Activated CD4-positive, alpha-beta T cell treated with anti-CD3 and anti-CD28 coated beads for 36 hours (primary cell): ENCODE measurements at regions not wholly inside any gene's neighbourhood (a gene's known extent, or its start where the extent isn't known, plus 50 kb on each side); places are given as distances from the start of the nearest gene placed in this dataset.

Experiments used
- ATAC-seq: fragments of 200-7000 bp; cut with Tn5 transposase; one replicate; pipeline ENCODE4 v1.10.0; 2021; ENCODE audit warnings: mild to moderate bottlenecking, moderate library complexity
- CTCF ChIA-PET: fragments of 350-600 bp; sonication (Branson Sonifier 250); formaldehyde crosslinking; loops from one replicate; lab custom pipeline; 2021; ENCODE audit warnings: antibody characterized with exemption; lab: Charles Lee
- POLR2A ChIA-PET: fragments of 350-600 bp; sonication (Branson Sonifier 250); formaldehyde crosslinking; loops from one replicate; lab custom pipeline; 2021; ENCODE audit warnings: antibody characterized with exemption, inconsistent platforms; lab: Charles Lee
- DNase-seq: peaks from one replicate; pipeline ENCODE4 v3.0.0-alpha.2; 2020
- H3K27ac Mint-ChIP-seq: one replicate; pipeline ENCODE4 v1.8.0; 2021; ENCODE audit warnings: mixed read lengths
- H3K27me3 Mint-ChIP-seq: one replicate; pipeline ENCODE4 v1.8.0; 2021; ENCODE audit warnings: mixed read lengths
- H3K36me3 Mint-ChIP-seq: one replicate; pipeline ENCODE4 v1.8.0; 2021; ENCODE audit warnings: low read depth, mixed read lengths
- H3K4me1 Mint-ChIP-seq: one replicate; pipeline ENCODE4 v1.8.0; 2021; ENCODE audit warnings: mixed read lengths
- H3K4me3 Mint-ChIP-seq: one replicate; pipeline ENCODE4 v1.8.0; 2021; ENCODE audit warnings: mild to moderate bottlenecking, moderate library complexity, mixed read lengths
- H3K9me3 Mint-ChIP-seq: one replicate; pipeline ENCODE4 v1.8.0; 2021; ENCODE audit warnings: low read depth, mixed read lengths
- intact Hi-C, 2 experiments: fragments of 100-400 bp; cut with DNase I in 1 of 2; cut with micrococcal nuclease in 1 of 2; formaldehyde crosslinking; loops; one replicate each; pipeline versions ENCODE4 v1.14.2 to v1.15.1; 2022 to 2024; cut with DNase I, micrococcal nuclease

- H3K27me3 Mint-ChIP-seq: peaks cover 2% of the 10 kb centered on the region
- no peak for ATAC-seq
These were observed 150.8 kb downstream of the TLE3 start for GRCh38 chr15:69946870-69947269.

DNA sequence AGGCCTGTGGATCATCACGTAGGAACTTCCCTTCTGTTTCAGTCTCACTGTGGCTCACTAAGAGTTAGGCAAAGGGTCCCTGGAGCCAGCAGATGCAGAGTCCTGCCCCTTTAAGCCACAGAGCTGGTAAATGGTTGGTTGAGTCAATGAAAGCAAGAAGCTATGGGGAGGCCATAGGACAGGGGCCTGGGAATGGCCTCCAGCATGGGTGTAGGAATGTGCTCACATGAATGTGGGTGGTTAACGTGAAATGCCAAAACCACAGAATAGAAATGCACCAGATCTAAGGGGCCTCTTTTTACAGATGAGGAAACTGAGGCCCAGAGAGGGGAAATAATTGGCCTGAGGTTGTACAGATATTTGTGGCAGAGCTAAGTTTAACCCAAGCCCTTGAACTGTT lies 150.3 kb downstream of the TLE3 start:
- H3K36me3 Mint-ChIP-seq: no peaks in the 10 kb centered on the region
- no peak for ATAC-seq
- H3K9me3 Mint-ChIP-seq: no peaks in the 10 kb centered on the region
- no peak overlapping the region for H3K4me3 Mint-ChIP-seq
- CTCF ChIA-PET: interaction anchor here (0.6 kb wide), 1 partner anchor 99 kb away, joined by 3 read pairs; no protein-coding TSS in a partner anchor
- no peak overlapping the region for H3K27ac Mint-ChIP-seq
- intact Hi-C loops: no loop called here
- no peaks in the 10 kb centered on the region for H3K4me1 Mint-ChIP-seq
- POLR2A ChIA-PET: no interaction called here
- peaks cover 2% of the 10 kb centered on the region for H3K27me3 Mint-ChIP-seq
- no peak for DNase-seq

More at GRCh38 chr15:69946870-69947269, 150.8 kb downstream of the TLE3 start:
- Mint-ChIP-seq H3K36me3 (no peaks in the 10 kb centered on the region), H3K4me3 (no peak overlapping the region), H3K4me1 (no peaks in the 10 kb centered on the region), H3K9me3 (no peaks in the 10 kb centered on the region), H3K27ac (no peak overlapping the region)
- CTCF ChIA-PET: interaction anchor here (0.6 to 0.8 kb wide), 2 partner anchors 18 to 100 kb away, joined by 3 read pairs; no protein-coding TSS in a partner anchor
- no peak for DNase-seq
- intact Hi-C loops: no loop called here
- POLR2A ChIA-PET: no interaction called here

DNA sequence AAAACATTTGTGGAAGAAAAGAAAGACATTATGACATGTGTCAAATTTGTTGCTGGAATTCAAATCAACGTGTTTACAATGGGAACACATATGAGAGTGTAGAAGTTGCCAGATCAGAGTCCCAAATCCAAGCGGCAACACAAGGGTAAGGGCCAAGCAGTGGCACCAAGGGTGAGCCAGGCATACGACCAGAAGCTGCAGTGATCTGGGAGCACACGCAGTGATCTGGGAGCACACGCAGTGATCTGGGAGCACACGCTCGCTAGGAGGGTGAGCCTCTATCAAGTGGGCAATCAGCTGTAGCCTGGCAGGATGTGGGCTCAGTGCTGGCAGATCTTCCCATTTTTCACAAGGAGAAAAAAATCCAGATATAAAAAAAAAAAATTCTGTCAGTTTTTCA lies 148.2 kb downstream of the TLE3 start:
- intact Hi-C loops: no loop called here
- Mint-ChIP-seq H3K4me1 (no peaks in the 10 kb centered on the region), H3K36me3 (no peaks in the 10 kb centered on the region), H3K4me3 (no peak overlapping the region), H3K27ac (no peak overlapping the region), H3K27me3 (peaks cover 2% of the 10 kb centered on the region), H3K9me3 (no peaks in the 10 kb centered on the region)
- DNase-seq: no peak
- CTCF ChIA-PET: no interaction called here
- no peak for ATAC-seq
- POLR2A ChIA-PET: no interaction called here

GRCh38 chr15:69951256-69951897 lies 146.3 kb downstream of the TLE3 start:
- intact Hi-C loops: no loop called here
- ATAC-seq (no peak), DNase-seq (no peak)
- Mint-ChIP-seq H3K27ac (no peak overlapping the region), H3K9me3 (no peaks in the 10 kb centered on the region), H3K4me1 (no peaks in the 10 kb centered on the region), H3K4me3 (no peak overlapping the region), H3K27me3 (peaks cover 2% of the 10 kb centered on the region), H3K36me3 (no peaks in the 10 kb centered on the region)
- POLR2A ChIA-PET: interaction anchor here (0.7 kb wide), 1 partner anchor 25 kb away, joined by 3 read pairs; no protein-coding TSS in a partner anchor
- CTCF ChIA-PET: interaction anchor here (0.7 kb wide), 1 partner anchor 485 kb away, joined by 3 read pairs; no protein-coding TSS in a partner anchor

DNA sequence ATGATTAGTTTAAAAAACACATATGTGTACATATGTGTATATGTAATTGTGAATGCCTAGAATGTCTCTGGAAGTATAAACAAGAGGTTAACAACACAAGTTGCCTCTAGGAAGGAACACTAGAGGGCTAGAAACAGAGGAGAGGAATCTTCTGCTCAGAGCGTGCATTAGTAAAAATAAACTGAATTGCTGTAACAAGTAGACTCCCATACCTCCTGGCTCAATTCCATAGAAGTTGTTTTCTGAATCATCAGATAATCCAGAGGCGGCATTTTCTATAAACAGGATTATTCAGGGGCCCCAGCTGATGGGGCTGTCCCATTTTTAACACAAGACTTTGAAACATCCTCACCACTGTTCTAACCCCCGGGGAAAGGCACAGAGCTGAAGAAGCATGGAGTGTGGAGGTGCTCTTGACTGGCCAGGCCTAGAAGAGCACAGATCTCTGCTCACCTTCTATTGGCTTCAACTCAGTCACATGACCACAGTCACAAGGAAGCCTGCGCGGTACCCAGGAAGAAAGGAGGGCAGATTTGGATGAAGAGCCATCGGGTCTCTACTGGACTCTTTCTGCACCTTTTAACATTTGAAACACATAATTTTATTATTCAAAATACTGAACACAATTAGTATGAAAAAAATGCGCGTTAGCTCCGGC lies 145.7 kb downstream of the TLE3 start:
- intact Hi-C loops: no loop called here
- no peak for ATAC-seq
- POLR2A ChIA-PET: no interaction called here
- Mint-ChIP-seq H3K4me1 (no peaks in the 10 kb centered on the region), H3K27ac (no peak overlapping the region), H3K36me3 (no peaks in the 10 kb centered on the region), H3K27me3 (peaks cover 2% of the 10 kb centered on the region), H3K4me3 (no peak overlapping the region), H3K9me3 (no peaks in the 10 kb centered on the region)
- no peak for DNase-seq
- CTCF ChIA-PET: interaction anchor here (0.6 kb wide), 1 partner anchor 477 kb away, joined by 3 read pairs; no protein-coding TSS in a partner anchor

DNA sequence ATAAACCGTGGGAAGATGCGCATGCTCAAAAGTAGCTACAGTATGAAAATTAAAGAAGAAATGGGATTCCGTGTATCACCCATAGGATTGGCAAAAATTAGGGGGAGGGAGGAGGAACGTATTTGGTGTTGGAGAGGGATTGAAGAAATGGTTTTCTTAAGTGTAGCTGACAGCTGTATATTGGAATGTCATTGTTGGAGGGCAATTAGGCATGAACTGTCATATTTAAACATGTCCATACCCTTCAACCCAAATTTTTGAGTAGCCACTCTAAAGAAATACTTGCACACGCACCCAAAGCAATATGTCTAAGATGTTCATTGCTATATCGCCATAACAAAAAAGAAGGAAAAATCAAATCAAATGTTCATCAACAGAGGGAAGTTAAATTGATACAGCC lies 144.7 kb downstream of the TLE3 start:
- no peak overlapping the region for H3K4me3 Mint-ChIP-seq
- peaks cover 2% of the 10 kb centered on the region for H3K27me3 Mint-ChIP-seq
- CTCF ChIA-PET: no interaction called here

DNA sequence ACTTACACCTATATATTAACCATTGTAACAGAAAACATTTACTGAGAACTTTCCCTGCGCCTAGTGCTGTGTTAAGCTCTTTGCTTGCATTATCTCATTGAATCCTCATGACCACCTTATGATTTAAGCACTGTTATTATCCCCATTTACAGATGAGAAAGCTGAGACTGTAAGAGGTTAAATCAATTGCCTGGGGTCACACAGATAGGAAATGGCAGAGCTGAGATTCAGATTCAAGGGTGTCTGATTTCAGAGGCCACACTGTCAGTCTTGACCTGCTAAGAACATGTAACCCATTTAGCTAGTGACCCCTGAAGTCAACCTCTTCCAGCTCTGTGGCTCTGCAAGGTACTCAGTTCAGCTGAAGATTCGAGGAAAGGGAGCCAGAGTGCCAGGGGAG lies 143.9 kb downstream of the TLE3 start:
- Mint-ChIP-seq H3K4me3 (no peak overlapping the region), H3K36me3 (no peaks in the 10 kb centered on the region), H3K9me3 (no peaks in the 10 kb centered on the region), H3K4me1 (no peaks in the 10 kb centered on the region), H3K27ac (no peak overlapping the region), H3K27me3 (peaks cover 2% of the 10 kb centered on the region)
- POLR2A ChIA-PET: no interaction called here
- CTCF ChIA-PET: no interaction called here
- intact Hi-C loops: no loop called here
- ATAC-seq (no peak), DNase-seq (no peak)

More for the DNA sequence above, 144.7 kb downstream of the TLE3 start:
- no peak overlapping the region for H3K27ac Mint-ChIP-seq
- intact Hi-C loops: no loop called here
- no peak for ATAC-seq
- POLR2A ChIA-PET: no interaction called here
- H3K4me1 Mint-ChIP-seq: no peaks in the 10 kb centered on the region
- H3K36me3 Mint-ChIP-seq: no peaks in the 10 kb centered on the region
- no peak for DNase-seq
- no peaks in the 10 kb centered on the region for H3K9me3 Mint-ChIP-seq

DNA sequence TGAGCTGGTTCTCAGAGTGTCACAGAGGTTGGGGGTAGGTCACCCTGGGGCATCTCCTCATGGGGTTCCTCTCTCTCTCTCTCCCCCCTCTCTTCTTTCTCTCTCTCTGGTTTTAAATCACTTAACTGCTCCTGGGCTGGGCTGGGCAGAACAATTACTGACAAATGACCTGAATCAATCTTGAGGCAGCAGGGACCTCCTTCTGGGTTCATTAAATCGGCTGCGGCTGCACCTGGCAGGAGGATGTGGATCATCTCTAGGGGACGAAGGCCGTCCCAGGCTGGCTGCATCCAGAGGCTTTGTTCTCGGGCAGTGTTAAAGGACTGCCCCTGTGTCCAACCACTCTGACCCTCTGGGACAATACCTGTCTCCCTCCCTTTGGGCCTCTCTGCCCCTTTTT lies 143.1 kb downstream of the TLE3 start:
- no peak for ATAC-seq
- Mint-ChIP-seq H3K9me3 (no peaks in the 10 kb centered on the region), H3K27ac (no peak overlapping the region), H3K27me3 (peaks cover 2% of the 10 kb centered on the region), H3K36me3 (no peaks in the 10 kb centered on the region), H3K4me1 (no peaks in the 10 kb centered on the region), H3K4me3 (no peak overlapping the region)
- intact Hi-C loops: no loop called here
- CTCF ChIA-PET: no interaction called here
- DNase-seq: no peak
- POLR2A ChIA-PET: no interaction called here

GRCh38 chr15:69955240-69955894 lies 142.3 kb downstream of the TLE3 start:
- POLR2A ChIA-PET: no interaction called here
- DNase-seq (no peak), ATAC-seq (no peak)
- CTCF ChIA-PET: interaction anchor here (0.7 kb wide), 2 partner anchors 67 to 403 kb away, joined by 3 read pairs; no protein-coding TSS in a partner anchor
- Mint-ChIP-seq H3K4me1 (no peaks in the 10 kb centered on the region), H3K4me3 (no peak overlapping the region), H3K27ac (no peak overlapping the region), H3K9me3 (no peaks in the 10 kb centered on the region), H3K27me3 (no peaks in the 10 kb centered on the region), H3K36me3 (no peaks in the 10 kb centered on the region)
- intact Hi-C loops: no loop called here

- no peak overlapping the region for H3K27ac Mint-ChIP-seq
- H3K36me3 Mint-ChIP-seq: no peaks in the 10 kb centered on the region
- H3K9me3 Mint-ChIP-seq: no peaks in the 10 kb centered on the region
- H3K4me1 Mint-ChIP-seq: no peaks in the 10 kb centered on the region
- DNase-seq: no peak
- H3K4me3 Mint-ChIP-seq: no peak overlapping the region
- H3K27me3 Mint-ChIP-seq: no peaks in the 10 kb centered on the region
- intact Hi-C loops: no loop called here
- no peak for ATAC-seq
- ChIA-PET POLR2A (no interaction called here), CTCF (no interaction called here)
These were observed 141.3 kb downstream of the TLE3 start for GRCh38 chr15:69956417-69956816.

- POLR2A ChIA-PET: no interaction called here
- no peaks in the 10 kb centered on the region for H3K27me3 Mint-ChIP-seq
- CTCF ChIA-PET: interaction anchor here (0.6 kb wide), 1 partner anchor 71 kb away, joined by 4 read pairs; no protein-coding TSS in a partner anchor
These were observed 140.5 kb downstream of the TLE3 start for GRCh38 chr15:69957175-69957574.

More at GRCh38 chr15:69957175-69957574, 140.5 kb downstream of the TLE3 start:
- Mint-ChIP-seq H3K9me3 (no peaks in the 10 kb centered on the region), H3K4me1 (no peaks in the 10 kb centered on the region), H3K4me3 (no peak overlapping the region), H3K27ac (no peak overlapping the region), H3K36me3 (no peaks in the 10 kb centered on the region)
- DNase-seq: no peak
- intact Hi-C loops: no loop called here
- no peak for ATAC-seq
